ENCODE measurements at regions not wholly inside any gene's neighbourhood (a gene's known extent, or its start where the extent isn't known, plus 50 kb on each side); places are given as distances from the start of the nearest gene placed in this dataset.

DNA sequence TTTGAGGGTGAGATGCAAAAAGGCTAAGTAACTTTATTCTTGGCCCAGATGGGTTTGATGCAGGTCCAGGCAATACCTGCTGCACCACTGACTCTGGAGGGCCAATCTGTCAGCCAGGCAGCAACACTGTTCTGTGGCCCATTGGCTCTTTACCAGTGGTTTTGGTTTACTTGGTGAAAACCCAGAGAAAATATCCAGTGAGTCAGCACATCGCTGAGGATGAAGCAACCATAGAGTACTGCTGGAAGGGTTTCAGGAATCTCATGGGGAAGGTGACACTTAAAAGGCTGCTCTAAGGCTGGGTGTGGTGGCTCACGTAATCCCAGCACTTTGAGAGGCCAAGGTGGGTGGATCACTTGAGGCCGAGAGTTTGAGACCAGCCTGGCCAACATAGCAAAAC, 192.5 kb upstream of the FAM98A start:
- DNase-seq (ENCODE audit: low spot score in 2 of 2) (no peak), FAIRE-seq (no peak)

DNA sequence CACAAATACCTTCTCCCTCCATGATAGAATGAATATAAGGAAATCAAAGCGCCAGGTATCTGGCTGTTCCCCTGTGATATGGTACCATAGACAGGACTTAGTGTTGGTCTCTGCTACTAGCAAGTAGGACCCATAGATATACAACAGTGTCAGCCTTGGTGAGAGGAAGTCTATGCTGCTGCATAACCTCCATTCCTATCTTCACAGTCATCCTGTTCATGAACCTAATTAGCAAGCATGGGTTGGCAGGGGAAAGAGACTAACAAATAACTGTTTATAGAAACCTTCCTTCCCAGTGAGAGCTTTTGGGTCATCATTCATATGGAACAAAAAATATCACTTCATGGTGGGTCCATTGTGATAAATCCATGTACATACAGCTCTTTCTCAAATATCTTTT, 188.9 kb upstream of the FAM98A start:
- no peak for DNase-seq (ENCODE audit: low spot score in 2 of 2)
- no peak for FAIRE-seq

DNA sequence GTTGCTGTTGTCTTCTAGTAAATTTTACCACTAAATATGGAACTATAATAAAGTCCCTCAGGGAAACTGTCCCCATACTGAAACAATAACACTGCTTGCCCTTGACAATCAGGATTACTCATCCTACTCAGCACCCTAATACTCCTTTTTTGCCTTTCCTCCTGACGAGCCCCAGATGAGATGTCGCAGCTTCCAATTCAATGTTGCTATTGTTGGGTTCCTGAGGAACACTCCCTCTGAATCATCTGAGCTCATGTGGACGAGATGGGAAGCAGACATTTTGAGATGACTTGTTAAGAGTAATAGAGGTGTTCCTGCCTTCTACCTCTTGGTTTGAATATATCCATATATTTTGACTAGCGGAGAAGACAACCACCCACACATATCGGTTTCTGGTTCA, 187.8 kb upstream of the FAM98A start:
- FAIRE-seq, result no peak
- DNase-seq (ENCODE audit: low spot score in 2 of 2), result no peak

DNA sequence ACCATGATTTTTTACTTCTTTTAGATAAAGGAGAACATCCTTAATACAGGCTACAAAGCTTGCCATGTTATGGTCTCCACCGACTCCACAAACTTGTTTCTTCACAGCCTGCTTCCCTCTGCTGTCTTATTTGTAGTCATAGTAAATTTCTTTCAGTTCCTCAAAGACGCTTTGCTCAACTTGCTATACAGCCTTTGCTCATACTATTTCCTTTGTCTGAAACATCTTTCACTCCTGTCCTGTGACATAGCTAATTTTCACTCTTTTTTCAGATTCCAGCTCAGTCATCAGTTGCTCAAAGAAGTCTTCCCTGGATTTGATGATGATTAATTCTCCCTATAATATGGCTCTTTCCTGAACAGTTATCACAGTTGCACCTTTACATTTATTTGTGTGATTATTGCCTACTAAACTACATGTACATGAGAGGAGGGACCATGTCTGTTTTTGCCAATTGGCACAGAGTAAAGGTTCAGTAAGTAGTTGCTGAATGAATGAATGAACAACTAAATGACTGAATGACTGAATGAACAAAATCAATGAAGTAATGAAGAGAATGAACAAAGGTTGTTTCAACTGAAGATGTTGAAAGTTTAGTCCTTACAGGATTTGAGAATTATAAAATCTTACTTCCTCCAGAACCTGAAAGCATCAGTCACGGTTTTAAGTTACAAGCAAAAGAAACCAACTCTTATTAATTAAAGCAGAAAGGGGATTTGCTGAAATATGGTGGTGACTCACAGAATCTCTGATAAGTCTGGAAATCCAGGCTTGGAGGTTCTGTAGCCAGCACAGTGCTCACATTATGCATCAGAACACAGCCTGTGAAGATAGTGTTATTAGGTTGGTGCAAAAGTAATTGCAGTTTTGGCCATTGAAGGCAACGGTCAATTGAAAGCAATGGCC, 186.4 kb upstream of the FAM98A start:
- DNase-seq (ENCODE audit: low spot score in 2 of 2) (no peak), FAIRE-seq (no peak)

DNA sequence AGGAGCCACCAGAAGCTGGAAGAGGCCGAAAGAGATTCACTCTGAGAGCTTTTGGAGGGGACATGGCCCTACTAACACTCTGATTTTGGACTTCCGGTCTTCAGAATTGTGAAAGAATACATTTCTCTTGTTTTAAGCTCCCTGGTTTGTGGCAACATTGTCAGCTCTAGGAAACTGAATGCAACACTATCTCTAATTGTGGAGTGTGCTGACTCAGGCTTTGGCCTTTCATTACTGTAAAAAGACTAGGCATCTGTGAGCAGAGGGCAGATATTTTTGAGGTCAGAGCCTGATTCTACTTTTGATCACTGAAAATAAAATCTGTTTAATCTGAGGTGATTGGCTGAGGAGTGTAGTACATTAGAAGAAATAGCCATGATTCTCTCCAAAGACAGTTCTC, 185.4 kb upstream of the FAM98A start:
- FAIRE-seq (no peak), DNase-seq (ENCODE audit: low spot score in 2 of 2) (no peak)

DNA sequence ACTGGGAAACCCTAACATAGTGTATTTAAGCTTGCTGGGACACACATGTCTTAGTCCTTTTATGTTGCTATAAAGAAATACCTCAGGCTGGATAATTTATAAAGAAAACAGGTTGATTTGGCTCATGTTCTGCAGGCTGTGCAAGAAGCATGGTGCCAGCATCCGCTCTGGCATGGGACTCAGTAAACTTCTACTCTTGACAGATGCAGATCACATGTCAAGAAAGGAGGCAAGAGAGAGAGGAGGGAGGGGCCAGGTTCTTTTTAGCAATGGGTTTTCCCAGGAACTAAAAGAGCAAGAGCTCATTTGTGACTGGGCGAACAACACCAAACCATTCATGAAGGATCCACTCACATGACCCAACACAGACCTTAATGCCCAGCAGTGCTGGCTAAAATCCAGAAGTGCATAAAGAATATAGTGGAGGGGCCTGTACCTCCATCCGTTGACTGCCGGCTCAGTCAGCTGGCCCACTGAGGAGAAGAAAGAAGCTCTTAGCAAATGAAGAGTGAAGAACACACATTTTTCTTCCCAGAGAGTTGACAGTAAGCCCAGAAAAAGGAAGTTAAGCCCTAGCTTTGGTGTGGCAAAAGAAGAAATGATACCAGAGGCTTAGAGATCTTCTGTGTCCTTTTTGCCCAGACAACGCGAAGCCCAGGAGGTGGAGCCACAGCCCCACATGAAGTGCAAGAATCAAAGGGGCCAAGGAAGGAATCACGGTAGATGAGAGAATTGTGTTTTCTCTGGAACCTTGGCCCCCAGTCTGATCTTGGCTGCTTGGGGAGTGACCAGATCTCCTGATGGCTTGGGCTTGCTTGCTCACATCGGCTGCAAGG, 183.5 kb upstream of the FAM98A start:
- FAIRE-seq (no peak), DNase-seq (ENCODE audit: low spot score in 2 of 2) (no peak)

DNA sequence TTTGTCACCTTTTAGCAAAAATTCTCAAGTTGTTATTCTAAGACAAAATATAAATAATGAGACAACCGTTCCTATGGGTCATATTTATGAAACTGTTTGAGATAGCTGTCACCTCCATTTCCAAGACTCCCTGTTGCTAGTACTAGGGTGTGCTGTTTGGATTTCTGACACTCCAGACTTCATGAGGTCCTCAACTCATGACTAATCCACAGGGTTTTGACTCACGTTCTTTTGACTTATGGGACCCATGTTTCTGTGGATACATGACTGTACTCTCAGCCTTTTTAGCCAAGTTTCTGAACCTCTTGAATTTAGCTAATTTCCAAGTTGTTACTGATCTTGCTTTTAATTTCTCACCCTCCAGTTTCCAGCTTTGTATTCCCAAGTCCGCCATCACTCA, 178.7 kb upstream of the FAM98A start:
- FAIRE-seq (no peak), DNase-seq (ENCODE audit: low spot score in 2 of 2) (no peak)

DNA sequence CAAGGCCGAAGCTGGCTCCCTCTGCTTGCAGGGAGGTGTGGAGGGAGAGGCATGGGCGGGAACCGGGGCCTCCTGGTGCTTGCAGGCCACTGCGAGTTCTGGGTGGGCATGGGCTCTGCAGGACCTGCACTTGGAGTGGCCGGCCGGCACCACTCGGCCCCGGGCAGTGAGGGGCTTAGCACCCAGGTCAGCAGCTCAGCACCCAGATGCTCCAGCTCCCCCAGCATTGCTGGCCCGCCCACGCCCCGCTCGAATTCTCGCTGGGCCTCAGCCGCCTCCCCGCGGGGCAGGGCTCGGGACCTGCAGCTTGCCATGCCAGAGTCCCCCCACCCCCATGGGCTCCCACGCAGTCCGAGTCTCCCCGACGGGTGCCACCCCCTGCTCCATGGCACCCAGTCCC, 176.2 kb upstream of the FAM98A start:
- FAIRE-seq (no peak), DNase-seq (ENCODE audit: low spot score in 2 of 2) (no peak)

DNA sequence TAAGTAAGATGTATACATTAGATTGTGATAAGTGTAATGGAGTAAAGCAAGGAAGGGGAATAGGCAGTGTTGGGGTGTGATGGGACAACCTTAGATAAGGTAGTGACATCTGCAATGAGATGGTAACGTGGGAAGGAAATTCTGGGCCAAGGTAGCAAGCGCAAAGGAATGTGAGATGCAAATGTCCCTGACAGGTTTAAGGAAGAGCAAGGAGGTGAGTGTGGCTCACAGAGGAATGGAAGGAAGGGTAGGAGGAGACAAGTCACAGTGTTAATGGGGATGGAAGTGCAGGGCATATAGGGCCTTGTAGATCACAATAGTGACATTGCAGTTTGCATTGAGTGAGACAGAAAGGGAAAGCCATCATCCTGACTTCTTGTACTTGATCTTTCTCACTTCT, 170.9 kb upstream of the FAM98A start:
- no peak for FAIRE-seq
- no peak for DNase-seq (ENCODE audit: low spot score in 2 of 2)

DNA sequence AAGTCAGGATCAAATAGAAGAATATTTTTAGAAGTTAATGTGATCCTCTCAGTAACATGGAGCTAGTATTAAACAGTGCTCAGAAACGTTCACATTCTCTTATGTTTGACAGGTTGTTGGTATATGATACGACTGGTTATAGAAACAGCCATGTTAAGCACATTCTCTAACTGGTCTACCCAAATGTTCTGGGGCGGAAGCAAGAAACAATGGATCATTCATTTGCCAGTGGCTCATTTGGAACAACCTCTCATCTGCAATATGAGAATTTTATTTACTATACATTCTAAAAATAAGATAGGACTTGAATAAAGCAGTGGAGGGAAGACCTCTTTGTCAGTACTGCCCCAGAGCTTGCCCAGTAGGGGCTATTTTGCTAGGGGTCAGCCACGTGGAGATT, 167.1 kb upstream of the FAM98A start:
- DNase-seq (ENCODE audit: low spot score in 2 of 2), result no peak
- FAIRE-seq, result no peak

DNA sequence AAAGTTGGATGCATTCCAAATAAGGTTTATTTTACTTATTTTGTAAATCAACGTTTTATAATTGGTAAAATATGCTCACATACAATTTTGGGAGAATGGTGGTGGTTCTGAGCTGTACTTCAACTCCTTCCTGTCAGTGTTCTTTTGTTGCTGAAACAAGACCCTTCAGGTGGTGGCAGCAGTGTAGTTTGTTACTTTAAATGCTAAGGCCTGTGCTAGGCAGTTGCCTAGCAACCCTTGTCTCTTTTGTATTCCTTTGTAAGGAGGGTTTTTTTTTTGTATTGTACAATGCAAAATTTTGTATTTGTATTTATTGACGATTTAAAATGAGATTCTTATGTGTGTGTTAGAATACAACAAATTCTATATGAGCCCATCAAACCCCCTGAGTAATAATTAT, 166.0 kb upstream of the FAM98A start:
- DNase-seq (ENCODE audit: low spot score in 2 of 2), result peak in 1 of 2 donors; percentile 14
- FAIRE-seq, result no peak

DNA sequence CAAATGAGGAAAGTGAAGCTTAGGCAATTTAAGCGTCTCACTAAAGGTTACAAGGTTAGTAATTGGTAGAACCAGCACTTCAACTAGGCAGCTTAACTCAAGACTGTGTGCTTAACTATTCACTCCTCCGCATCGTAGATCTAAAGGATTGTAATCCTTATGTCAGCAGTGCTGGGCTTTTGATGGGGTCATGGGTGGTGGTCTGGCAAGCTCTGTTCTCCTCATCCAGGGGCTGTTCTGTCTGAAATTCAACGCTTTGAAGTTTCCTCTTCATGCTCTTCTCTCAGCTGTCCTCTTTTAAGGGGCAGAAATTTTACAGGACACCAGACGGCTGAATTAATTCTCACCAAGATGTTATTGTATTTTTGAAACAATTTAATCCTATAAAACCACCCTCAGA, 165.5 kb upstream of the FAM98A start:
- FAIRE-seq (no peak), DNase-seq (ENCODE audit: low spot score in 2 of 2) (no peak)

DNA sequence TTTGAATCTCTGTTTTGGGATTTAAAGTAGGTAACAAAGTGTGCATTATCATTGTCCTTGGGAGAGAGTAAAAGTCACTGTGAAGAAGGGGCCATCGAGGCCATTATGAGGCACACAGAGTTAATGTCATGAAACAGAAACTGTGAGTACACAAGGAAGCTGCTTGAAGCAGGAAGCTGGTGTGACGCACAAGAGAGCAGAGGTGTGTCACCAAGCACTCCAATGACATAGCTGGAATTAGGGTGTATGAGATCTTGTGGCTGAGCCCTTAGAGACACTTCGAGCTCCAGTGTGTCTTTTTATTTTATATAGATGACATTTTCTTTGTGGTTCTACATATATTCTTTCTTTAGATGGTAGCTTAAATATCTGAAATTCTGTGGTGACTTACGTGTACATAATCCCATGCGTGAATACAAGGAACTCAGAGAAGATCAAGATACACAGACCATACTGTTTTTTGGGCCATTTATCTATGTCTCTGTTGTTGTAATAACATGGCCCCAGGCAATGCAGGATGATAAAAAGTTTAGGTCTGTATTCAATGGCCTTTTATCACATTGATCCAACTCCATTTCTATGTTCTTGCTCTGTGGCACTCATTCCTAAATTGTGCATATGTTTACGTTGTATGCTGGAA, 164.7 kb upstream of the FAM98A start:
- no peak for DNase-seq (ENCODE audit: low spot score in 2 of 2)
- no peak for FAIRE-seq

DNA sequence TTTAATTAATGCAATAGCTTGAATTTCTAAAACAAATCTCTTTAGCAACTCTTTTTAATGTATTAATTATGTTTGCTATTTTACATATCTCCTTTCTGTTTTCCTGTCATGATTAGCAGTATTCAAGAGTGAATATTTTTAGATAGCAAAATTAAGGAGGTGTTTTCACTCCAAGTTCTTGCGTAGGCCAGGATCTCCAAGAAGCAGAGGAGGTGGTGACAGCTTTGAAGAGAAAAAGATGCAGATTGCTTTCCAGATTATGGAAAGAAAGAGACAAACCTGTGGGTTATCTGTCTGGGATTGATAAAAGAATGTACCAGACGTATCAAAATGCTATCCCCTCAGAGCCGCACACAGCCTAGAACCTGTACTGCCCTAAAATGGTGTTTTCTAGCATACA, 163.5 kb upstream of the FAM98A start:
- no peak for DNase-seq (ENCODE audit: low spot score in 2 of 2)
- FAIRE-seq, result no peak

DNA sequence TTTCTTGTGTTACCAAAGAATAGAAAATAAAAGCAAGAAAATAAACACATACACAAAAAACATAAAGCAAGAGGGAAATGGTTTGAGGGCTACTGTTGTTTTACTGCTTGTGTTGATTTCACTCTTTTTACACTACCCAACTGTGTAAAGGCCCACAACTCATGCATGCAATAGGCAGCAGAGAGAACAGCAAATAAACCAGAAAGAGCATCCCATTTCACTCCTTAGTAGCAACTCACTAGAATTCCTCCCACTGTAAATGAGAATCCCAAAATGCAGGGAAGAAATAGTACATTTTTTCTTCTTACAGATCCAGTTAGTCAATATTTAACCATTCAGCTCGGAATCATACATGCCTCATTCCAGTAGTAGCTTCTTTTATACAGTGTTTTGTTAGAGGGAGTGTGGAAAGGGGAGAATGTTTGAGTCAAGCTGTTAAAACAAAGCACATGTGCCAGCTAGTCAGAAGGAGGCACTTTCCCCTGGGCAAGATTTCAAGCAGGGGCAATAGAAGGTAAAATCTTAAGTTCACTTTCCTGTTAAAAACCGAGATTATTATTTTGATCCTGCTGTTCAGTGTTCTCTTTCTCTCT, 147.2 kb upstream of the FAM98A start:
- FAIRE-seq (no peak), DNase-seq (ENCODE audit: low spot score in 2 of 2) (no peak)

DNA sequence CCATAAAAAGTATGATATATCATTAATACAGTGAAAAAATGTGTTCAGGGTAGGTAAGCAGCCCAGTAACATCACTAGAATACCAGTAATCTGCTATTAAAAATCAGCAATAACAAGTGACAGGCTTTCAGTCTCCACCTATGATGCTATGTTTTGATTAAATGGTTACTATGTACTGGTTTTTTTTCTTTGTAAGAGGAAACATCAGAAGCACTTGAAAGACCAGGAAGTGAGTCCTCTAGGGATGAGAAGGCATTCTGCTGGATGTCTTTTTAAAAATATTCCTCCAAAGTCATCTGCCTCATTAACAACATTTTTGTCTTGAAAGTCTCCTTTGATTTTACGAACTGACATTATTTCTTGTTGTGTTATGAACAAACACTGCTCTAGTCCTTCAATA, 136.0 kb upstream of the FAM98A start:
- DNase-seq (ENCODE audit: low spot score in 2 of 2) (no peak), FAIRE-seq (no peak)

DNA sequence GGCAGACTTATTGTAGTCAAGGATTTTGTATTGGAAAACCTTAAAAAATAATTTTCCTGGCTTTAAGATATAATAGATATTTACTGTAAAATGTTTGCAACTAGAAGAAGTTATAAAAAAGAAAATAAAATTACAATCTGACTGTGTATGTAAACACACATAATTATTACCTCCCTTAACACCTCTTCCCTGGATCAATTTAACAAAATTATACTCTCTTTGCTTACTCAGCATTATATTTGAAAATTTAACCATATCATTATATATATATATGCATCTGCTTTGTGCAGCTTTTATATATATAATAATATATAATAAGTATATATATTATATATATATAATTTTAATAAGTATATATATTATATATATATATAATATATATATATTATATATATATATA, 131.7 kb upstream of the FAM98A start:
- DNase-seq (ENCODE audit: low spot score in 2 of 2), result no peak
- no peak for FAIRE-seq

DNA sequence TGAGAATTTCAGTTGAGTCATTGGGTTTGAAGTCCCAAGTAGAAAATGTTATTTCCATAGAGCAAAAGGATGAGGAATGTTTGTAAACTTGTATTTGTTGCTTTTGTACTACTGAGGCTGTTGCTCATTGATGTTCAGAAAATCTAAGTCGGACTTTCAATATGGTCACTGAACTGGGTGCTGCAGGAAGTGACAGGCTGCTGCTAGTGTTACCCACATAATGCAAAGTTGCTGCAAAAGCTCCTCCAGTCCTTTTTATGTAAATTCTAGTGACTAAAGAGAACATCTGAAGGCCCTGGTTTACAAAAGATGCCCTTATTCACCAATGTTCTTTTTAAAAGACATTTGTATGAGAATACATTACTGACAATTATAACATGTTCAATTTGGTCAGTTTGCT, 131.1 kb upstream of the FAM98A start:
- no peak for FAIRE-seq
- no peak for DNase-seq (ENCODE audit: low spot score in 2 of 2)

DNA sequence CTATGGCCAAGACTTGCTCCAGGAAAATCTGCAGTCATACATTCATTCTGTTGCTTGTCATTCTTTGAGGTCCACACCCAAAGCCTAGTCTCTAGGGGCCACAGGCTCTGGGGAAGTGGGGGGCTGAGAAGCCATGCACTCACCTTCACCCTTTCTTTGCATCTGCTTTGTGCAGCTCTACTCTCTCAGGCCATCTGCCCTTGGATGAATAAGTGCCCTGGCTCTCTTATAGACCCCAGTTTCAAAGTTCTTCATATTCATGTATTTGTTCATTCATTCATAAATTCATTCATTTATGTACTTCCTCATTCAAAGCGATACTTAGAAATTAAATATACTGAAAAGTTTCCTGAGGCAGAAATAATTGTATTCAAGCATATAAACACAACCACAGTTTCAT, 130.3 kb upstream of the FAM98A start:
- DNase-seq (ENCODE audit: low spot score in 2 of 2) (no peak), FAIRE-seq (no peak)

DNA sequence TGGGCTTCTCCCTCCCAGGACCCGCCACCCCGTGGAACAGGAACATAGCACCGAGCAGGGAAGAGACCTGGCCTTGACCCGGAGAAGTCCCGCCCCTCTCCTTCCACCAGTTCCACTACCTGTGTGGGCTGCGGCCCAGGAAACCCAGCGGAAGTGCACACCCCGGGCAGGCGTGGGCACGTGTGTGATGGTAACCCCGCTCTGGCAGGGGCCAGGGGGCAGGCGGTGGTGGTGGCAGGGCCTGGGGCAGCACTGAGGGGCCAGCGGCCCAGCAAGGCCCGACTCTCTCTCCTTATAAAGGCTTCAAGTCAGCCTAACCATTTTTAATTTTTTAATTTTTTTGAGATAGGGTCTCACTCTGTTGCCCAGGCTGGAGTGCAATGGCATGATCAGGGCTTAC, 129.0 kb upstream of the FAM98A start:
- no peak for DNase-seq (ENCODE audit: low spot score in 2 of 2)
- FAIRE-seq, result no peak

Data from frontal cortex (tissue), 3 donors.